ENCODE measurements at regions not wholly inside any gene's neighbourhood (a gene's known extent, or its start where the extent isn't known, plus 50 kb on each side); places are given as distances from the start of the nearest gene placed in this dataset.

GRCh38 chr13:103528437-103528836 lies 462.2 kb upstream of the SLC10A2 start:
- intact Hi-C loops (cut with DNase I; ENCODE audit: low total_unique reads), result no loop called here
- 72 to 79% methylated on average over 2 of the region's 2 CpGs for WGBS, 2 donors
- no peak for DNase-seq (ENCODE audit: low spot score in 2 of 2)
- no peak overlapping the region for H3K4me3 ChIP-seq (ENCODE audit: low read depth, poor library complexity, severe bottlenecking)
- TF ChIP-seq POLR2A (IDR thresholded peaks at IDR 0.05), result no peak
- TF ChIP-seq CTCF (IDR thresholded peaks at IDR 0.05), result no peak

DNA sequence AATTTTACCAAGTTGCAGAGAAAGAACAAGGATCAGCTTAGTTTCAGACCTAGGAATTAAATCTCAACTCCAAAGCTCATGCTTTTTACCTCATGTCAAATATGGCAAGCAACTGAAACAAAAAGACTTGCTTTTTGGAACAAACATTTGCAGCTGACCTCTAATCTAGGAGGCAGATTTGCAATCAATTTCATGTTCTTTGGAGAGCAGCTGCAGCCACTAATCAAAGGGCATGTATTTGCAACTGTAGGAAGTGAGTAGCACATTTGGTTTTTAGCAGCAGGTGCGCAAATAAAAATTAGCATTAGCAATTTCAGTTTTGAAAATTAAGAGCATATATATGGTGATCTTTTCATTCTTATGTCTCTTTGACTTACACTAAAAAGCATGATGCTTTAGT lies 459.3 kb upstream of the SLC10A2 start:
- WGBS, 2 donors, result 95 to 97% methylated on average over 1 of the region's 1 CpG

GRCh38 chr13:103523858-103524257 lies 457.6 kb upstream of the SLC10A2 start:
- TF ChIP-seq CTCF (IDR thresholded peaks at IDR 0.05) (no peak), POLR2A (IDR thresholded peaks at IDR 0.05) (no peak)
- no peak overlapping the region for H3K4me3 ChIP-seq (ENCODE audit: low read depth, poor library complexity, severe bottlenecking)
- intact Hi-C loops (cut with DNase I; ENCODE audit: low total_unique reads), result no loop called here
- WGBS, 2 donors, result 64 to 66% methylated on average over 7 of the region's 7 CpGs
- no peak for DNase-seq (ENCODE audit: low spot score in 2 of 2)

More for the DNA sequence above, 459.3 kb upstream of the SLC10A2 start:
- intact Hi-C loops (cut with DNase I; ENCODE audit: low total_unique reads), result no loop called here
- no peak for DNase-seq (ENCODE audit: low spot score in 2 of 2)
- no peak overlapping the region for H3K4me3 ChIP-seq (ENCODE audit: low read depth, poor library complexity, severe bottlenecking)
- TF ChIP-seq POLR2A (IDR thresholded peaks at IDR 0.05) (no peak), CTCF (IDR thresholded peaks at IDR 0.05) (no peak)

GRCh38 chr13:103521532-103521931 lies 455.3 kb upstream of the SLC10A2 start:
- TF ChIP-seq POLR2A (IDR thresholded peaks at IDR 0.05) (no peak), CTCF (IDR thresholded peaks at IDR 0.05) (no peak)
- WGBS, 2 donors, result 73 to 85% methylated on average over 1 of the region's 1 CpG
- intact Hi-C loops (cut with DNase I; ENCODE audit: low total_unique reads), result no loop called here
- DNase-seq (ENCODE audit: low spot score in 2 of 2), result no peak
- no peak overlapping the region for H3K4me3 ChIP-seq (ENCODE audit: low read depth, poor library complexity, severe bottlenecking)

GRCh38 chr13:103517768-103518102 lies 451.5 kb upstream of the SLC10A2 start:
- WGBS, 2 donors, result 78 to 84% methylated on average over 2 of the region's 2 CpGs

More at GRCh38 chr13:103517768-103518102, 451.5 kb upstream of the SLC10A2 start:
- H3K4me3 ChIP-seq (ENCODE audit: low read depth, poor library complexity, severe bottlenecking), result no peak overlapping the region
- no peak for TF ChIP-seq CTCF (IDR thresholded peaks at IDR 0.05)
- no peak for TF ChIP-seq POLR2A (IDR thresholded peaks at IDR 0.05)
- intact Hi-C loops (cut with DNase I; ENCODE audit: low total_unique reads), result no loop called here
- no peak for DNase-seq (ENCODE audit: low spot score in 2 of 2)

Data from lower leg skin (tissue), 4 donors.